ENCODE measurements at regions not wholly inside any gene's neighbourhood (a gene's known extent, or its start where the extent isn't known, plus 50 kb on each side); places are given as distances from the start of the nearest gene placed in this dataset.

DNA sequence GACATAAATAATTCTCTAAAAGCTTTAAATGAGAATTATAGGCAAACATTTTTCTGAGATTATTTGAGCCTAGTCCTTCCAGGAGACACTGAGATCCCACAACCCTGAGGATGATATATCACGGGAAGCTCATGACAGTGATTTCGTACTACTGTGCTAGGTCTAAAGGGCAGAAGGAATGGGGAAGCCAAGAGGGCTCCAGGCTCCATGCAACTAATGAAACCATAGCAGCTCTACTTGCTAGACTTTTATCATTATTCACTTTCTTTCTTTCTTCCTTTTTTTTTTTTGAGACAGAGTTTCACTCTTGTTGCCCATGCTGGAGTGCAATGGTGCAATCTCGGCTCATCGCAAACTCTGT is 57.3 kb upstream of the SGK1 start:
- POLR2A ChIA-PET = no interaction called here
- H3K9me3 Mint-ChIP-seq = no peaks in the 10 kb centered on the region
- peaks cover 42% of the 10 kb centered on the region for H3K4me1 Mint-ChIP-seq (ENCODE audit: low read depth)
- no peaks in the 10 kb centered on the region for H3K27me3 Mint-ChIP-seq
- intact Hi-C loops (cut with micrococcal nuclease) = loop anchor here (10.0 kb wide), 1 partner anchor 260 kb away; no protein-coding TSS in a partner anchor
- no peak overlapping the region for H3K4me3 Mint-ChIP-seq
- no peak overlapping the region for H3K27ac Mint-ChIP-seq
- CTCF ChIA-PET = no interaction called here
- no peaks in the 10 kb centered on the region for H3K36me3 Mint-ChIP-seq
- no peak for DNase-seq

DNA sequence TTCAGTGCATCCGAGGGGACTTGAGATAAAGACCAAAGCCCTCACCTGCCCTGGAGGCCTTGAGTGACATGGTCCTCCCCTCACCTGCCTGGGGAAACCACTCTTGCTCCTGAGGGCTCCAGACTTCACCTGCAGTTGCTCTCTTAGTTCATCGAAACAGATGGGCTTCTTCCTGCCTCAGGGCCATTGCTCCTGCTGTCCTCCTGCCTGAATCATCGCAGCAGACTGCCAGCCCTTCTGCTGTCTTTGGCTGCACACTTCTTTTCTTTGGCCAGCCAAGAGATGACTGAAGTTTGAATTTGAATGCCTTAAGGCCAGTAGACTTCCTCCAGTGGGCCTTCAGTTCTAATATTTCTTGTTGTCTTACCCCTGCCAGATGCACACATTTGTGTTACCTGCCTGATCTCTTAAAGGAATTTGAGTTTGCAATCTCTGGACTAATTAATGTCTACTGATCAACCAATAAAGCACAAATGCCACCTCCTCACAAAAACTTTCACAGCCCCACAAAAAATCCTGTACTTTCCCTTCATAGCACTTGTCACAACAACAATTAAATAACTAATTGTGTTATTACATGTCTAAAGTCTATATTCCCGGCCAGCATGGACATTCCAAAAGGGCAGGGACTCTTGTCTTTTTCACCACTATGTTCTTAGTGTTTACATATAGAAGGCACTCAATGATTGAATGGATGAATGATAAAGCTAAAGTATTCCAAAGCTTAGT is 56.7 kb upstream of the SGK1 start:
- intact Hi-C loops (cut with micrococcal nuclease) = loop anchor here (10.0 kb wide), 1 partner anchor 260 kb away; no protein-coding TSS in a partner anchor
- H3K4me1 Mint-ChIP-seq (ENCODE audit: low read depth) = peaks cover 38% of the 10 kb centered on the region
- POLR2A ChIA-PET = no interaction called here
- H3K27me3 Mint-ChIP-seq = no peaks in the 10 kb centered on the region
- no peak for DNase-seq
- no peak overlapping the region for H3K4me3 Mint-ChIP-seq
- no peaks in the 10 kb centered on the region for H3K9me3 Mint-ChIP-seq
- H3K36me3 Mint-ChIP-seq = no peaks in the 10 kb centered on the region
- CTCF ChIA-PET = interaction anchor here (1.1 kb wide), 1 partner anchor 195 kb away, joined by 3 read pairs; no protein-coding TSS in a partner anchor
- H3K27ac Mint-ChIP-seq = no peak overlapping the region

DNA sequence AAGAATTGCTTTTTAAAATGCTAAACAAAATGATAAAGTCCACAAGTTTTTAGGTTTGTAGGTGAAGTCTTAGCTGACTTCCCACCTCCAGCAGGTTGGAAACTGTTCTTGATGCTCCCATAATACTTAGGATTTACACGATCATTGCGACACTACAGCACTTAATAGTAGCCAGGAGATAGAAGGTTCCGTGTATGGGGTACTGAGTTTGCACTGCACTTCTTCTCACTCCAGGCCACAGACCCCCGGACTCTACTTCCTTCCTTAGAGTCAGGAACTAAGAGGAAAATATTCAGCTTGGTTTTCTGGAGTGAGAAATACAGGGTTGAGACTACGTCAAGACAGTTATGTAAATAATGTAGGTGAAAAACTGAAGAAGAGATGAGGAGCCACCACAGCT is 56.1 kb upstream of the SGK1 start:
- Mint-ChIP-seq H3K4me3 (no peak overlapping the region), H3K4me1 (ENCODE audit: low read depth) (peaks cover 35% of the 10 kb centered on the region)
- POLR2A ChIA-PET = no interaction called here

GRCh38 chr6:134373282-134373922 is 55.5 kb upstream of the SGK1 start:
- no peaks in the 10 kb centered on the region for H3K27me3 Mint-ChIP-seq
- H3K4me3 Mint-ChIP-seq = no peak overlapping the region
- ChIA-PET POLR2A (no interaction called here), CTCF (interaction anchor here (1.1 to 1.4 kb wide), 4 partner anchors 21 to 262 kb away, joined by 3 to 4 read pairs (median 3); no protein-coding TSS in a partner anchor)
- no peaks in the 10 kb centered on the region for H3K36me3 Mint-ChIP-seq
- no peak overlapping the region for H3K27ac Mint-ChIP-seq
- H3K4me1 Mint-ChIP-seq (ENCODE audit: low read depth) = peaks cover 30% of the 10 kb centered on the region
- intact Hi-C loops (cut with micrococcal nuclease) = loop anchor here (1.0 to 10.0 kb wide), 2 partner anchors 20 to 261 kb away; no protein-coding TSS in a partner anchor
- peak; percentile 43 for DNase-seq
- no peaks in the 10 kb centered on the region for H3K9me3 Mint-ChIP-seq

More for the DNA sequence above, 56.1 kb upstream of the SGK1 start:
- intact Hi-C loops (cut with micrococcal nuclease) = loop anchor here (1.0 to 10.0 kb wide), 2 partner anchors 21 to 261 kb away; no protein-coding TSS in a partner anchor
- Mint-ChIP-seq H3K27me3 (no peaks in the 10 kb centered on the region), H3K36me3 (no peaks in the 10 kb centered on the region), H3K9me3 (no peaks in the 10 kb centered on the region), H3K27ac (no peak overlapping the region)
- DNase-seq = no peak
- CTCF ChIA-PET = interaction anchor here (1.1 to 1.4 kb wide), 4 partner anchors 22 to 261 kb away, joined by 3 to 4 read pairs (median 3); no protein-coding TSS in a partner anchor

DNA sequence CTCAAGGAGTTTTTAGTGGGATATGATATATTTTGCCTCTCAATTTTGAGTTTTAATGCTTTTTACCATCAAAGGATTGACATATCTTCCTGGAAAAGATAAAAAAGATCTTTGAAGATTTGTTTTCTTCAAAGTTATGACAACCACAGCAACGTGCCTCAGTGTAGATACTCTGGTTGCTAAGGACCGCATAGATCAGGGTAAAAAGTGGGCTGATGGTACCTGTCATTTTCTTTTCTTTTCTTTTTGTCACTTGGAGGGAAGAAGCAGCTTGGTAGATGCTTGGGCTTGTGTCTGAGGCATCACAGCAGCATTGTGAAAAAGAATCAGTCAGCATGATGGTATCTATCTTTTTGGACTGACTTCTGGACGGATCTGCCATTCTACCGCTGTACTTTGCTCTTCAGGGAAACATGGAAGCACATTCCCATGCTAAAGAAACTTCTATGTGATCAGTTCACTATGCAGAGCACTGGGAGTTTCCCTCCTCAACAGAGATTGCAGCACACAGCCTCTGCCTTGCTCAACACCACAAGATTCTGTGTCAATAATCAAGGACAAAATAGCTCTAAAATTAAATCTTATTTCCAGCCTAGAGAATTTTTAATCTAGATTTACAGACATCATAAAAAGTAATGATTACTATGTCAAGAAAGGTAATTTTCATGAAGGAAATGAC is 54.8 kb upstream of the SGK1 start:
- DNase-seq = no peak
- no peak overlapping the region for H3K4me3 Mint-ChIP-seq
- intact Hi-C loops (cut with micrococcal nuclease) = loop anchor here (1.0 to 10.0 kb wide), 2 partner anchors 19 to 262 kb away; no protein-coding TSS in a partner anchor

DNA sequence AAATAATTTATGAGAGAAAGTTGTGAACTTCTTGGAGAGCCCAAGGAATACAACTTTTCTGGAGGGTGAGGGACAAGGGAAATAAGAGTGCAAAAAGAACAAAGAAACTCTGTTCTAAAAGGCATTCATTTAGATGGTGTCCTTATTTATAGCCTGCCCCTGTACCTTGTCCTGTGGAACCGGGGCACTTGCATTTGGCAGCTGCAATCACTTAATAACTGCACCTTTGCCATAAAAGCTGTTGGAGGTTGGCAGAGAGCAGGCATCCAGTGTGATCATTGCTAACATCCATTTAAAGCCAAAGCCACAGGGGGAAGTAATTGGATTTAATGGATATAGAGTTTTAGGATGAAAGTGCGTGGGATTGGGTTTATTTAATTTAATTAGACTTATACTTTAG is 50.8 kb upstream of the SGK1 start:
- Mint-ChIP-seq H3K4me1 (ENCODE audit: low read depth) (peaks cover 21% of the 10 kb centered on the region), H3K9me3 (no peaks in the 10 kb centered on the region), H3K36me3 (no peaks in the 10 kb centered on the region), H3K27ac (no peak overlapping the region), H3K27me3 (no peaks in the 10 kb centered on the region), H3K4me3 (no peak overlapping the region)
- DNase-seq = no peak
- CTCF ChIA-PET = no interaction called here
- POLR2A ChIA-PET = no interaction called here
- intact Hi-C loops (cut with micrococcal nuclease) = no loop called here

More for the DNA sequence above, 54.8 kb upstream of the SGK1 start:
- no peaks in the 10 kb centered on the region for H3K9me3 Mint-ChIP-seq
- CTCF ChIA-PET = interaction anchor here (1.2 to 1.4 kb wide), 3 partner anchors 21 to 262 kb away, joined by 3 to 4 read pairs (median 3); no protein-coding TSS in a partner anchor
- no peak overlapping the region for H3K27ac Mint-ChIP-seq
- H3K4me1 Mint-ChIP-seq (ENCODE audit: low read depth) = peaks cover 29% of the 10 kb centered on the region
- no peaks in the 10 kb centered on the region for H3K27me3 Mint-ChIP-seq
- no peaks in the 10 kb centered on the region for H3K36me3 Mint-ChIP-seq
- POLR2A ChIA-PET = no interaction called here
